ENCODE measurements at regions not wholly inside any gene's neighbourhood (a gene's known extent, or its start where the extent isn't known, plus 50 kb on each side); places are given as distances from the start of the nearest gene placed in this dataset.
"Not testable (repeated sequence)": the region's sequence is repeated elsewhere in the genome, so short reads cannot be mapped to it uniquely, and the experiment has no call there.

GRCh38 chr5:105872569-105873270, 1798.0 kb downstream of the EFNA5 start:
- no peak overlapping the region for H3K4me3 Mint-ChIP-seq
- DNase-seq (ENCODE audit: low spot score in 2 of 2) (no peak), ATAC-seq (ENCODE audit: low read depth) (no peak)
- no peaks in the 10 kb centered on the region for H3K4me1 Mint-ChIP-seq
- no peak overlapping the region for H3K27ac Mint-ChIP-seq
- H3K27me3 Mint-ChIP-seq: no peaks in the 10 kb centered on the region
- peaks cover 1% of the 10 kb centered on the region for H3K9me3 Mint-ChIP-seq
- no peaks in the 10 kb centered on the region for H3K36me3 Mint-ChIP-seq

- no peak for ATAC-seq (ENCODE audit: low read depth)
- H3K4me3 Mint-ChIP-seq: no peak overlapping the region
- no peaks in the 10 kb centered on the region for H3K4me1 Mint-ChIP-seq
- no peaks in the 10 kb centered on the region for H3K27me3 Mint-ChIP-seq
- no peak for DNase-seq (ENCODE audit: low spot score in 2 of 2)
- H3K36me3 Mint-ChIP-seq: no peaks in the 10 kb centered on the region
- H3K9me3 Mint-ChIP-seq: peaks cover 6% of the 10 kb centered on the region
- no peak overlapping the region for H3K27ac Mint-ChIP-seq
Measured at GRCh38 chr5:105868038-105868780, 1802.5 kb downstream of the EFNA5 start.

DNA sequence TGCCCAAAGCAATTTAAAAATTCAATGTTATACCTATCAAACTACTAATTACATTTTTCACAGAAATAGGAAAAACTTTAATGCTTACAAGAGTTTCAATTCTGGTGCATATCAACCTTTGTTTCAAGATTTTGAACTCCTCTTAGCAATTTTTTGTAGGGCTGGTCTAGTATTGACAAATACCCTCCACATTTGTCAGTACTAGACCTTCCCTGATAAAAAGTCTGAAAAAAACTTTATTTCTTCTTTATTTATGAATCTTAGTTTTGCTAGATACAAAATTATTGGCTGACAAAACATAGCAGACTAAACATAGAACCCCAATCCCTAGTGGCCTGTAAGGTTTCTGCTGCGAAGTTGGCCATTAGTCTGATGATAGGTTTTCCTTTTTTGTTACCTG, 1804.9 kb downstream of the EFNA5 start:
- ATAC-seq (ENCODE audit: low read depth): no peak
- no peak overlapping the region for H3K4me3 Mint-ChIP-seq

GRCh38 chr5:105859350-105859749, 1811.4 kb downstream of the EFNA5 start:
- not testable (repeated sequence) for H3K4me1 Mint-ChIP-seq; H3K36me3 Mint-ChIP-seq; ATAC-seq (ENCODE audit: low read depth); DNase-seq (ENCODE audit: low spot score in 2 of 2); H3K9me3 Mint-ChIP-seq; H3K4me3 Mint-ChIP-seq; H3K27me3 Mint-ChIP-seq; H3K27ac Mint-ChIP-seq

More for the DNA sequence above, 1804.9 kb downstream of the EFNA5 start:
- DNase-seq (ENCODE audit: low spot score in 2 of 2): no peak
- no peaks in the 10 kb centered on the region for H3K36me3 Mint-ChIP-seq
- H3K4me1 Mint-ChIP-seq: no peaks in the 10 kb centered on the region
- no peak overlapping the region for H3K27ac Mint-ChIP-seq
- no peaks in the 10 kb centered on the region for H3K27me3 Mint-ChIP-seq
- H3K9me3 Mint-ChIP-seq: peaks cover 6% of the 10 kb centered on the region

DNA sequence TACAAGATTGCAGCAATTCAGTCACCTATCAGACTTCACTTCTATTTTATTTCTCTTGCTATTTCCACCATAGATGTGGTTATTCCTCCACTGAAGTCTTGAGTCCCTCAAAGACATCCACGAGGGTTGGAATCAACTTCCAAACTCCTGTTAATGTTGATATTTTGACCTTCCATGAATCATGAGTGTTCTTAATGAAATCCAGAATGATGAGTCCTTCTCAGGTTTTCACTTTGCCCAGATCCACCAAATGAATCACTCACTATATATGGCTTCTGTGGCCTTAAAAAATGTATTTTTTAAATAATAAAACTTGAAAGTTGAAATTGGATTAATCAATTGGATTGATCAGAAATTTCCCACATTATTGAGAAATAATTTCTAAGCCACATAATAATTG, 1821.0 kb downstream of the EFNA5 start:
- no peak overlapping the region for H3K27ac Mint-ChIP-seq
- no peaks in the 10 kb centered on the region for H3K4me1 Mint-ChIP-seq
- no peaks in the 10 kb centered on the region for H3K27me3 Mint-ChIP-seq
- DNase-seq (ENCODE audit: low spot score in 2 of 2) (no peak), ATAC-seq (ENCODE audit: low read depth) (no peak)
- no peaks in the 10 kb centered on the region for H3K36me3 Mint-ChIP-seq
- H3K4me3 Mint-ChIP-seq: no peak overlapping the region
- peaks cover 3% of the 10 kb centered on the region for H3K9me3 Mint-ChIP-seq

DNA sequence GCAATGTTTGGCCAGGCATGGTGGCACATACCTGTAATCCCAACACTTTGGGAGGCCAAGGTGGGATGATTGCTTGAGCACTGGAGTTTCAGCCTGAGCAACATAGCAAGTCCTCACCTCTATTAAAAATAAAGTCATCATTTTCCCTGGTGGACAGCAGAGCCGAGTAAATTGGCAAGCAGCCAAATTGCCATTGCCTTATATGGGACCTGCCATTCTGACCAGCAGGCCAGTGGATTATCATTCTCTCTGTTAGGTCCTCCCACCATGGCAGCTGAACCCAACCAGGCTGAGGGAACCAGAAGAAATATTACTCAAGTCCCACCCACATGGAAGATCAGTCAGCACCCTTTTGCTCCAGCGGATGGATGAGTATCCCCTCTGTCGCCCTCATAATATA, 1829.9 kb downstream of the EFNA5 start:
- Mint-ChIP-seq H3K4me3 (no peak overlapping the region), H3K9me3 (peaks cover 8% of the 10 kb centered on the region), H3K4me1 (no peaks in the 10 kb centered on the region), H3K36me3 (no peaks in the 10 kb centered on the region), H3K27ac (no peak overlapping the region), H3K27me3 (no peaks in the 10 kb centered on the region)
- DNase-seq (ENCODE audit: low spot score in 2 of 2): no peak
- ATAC-seq (ENCODE audit: low read depth): no peak

DNA sequence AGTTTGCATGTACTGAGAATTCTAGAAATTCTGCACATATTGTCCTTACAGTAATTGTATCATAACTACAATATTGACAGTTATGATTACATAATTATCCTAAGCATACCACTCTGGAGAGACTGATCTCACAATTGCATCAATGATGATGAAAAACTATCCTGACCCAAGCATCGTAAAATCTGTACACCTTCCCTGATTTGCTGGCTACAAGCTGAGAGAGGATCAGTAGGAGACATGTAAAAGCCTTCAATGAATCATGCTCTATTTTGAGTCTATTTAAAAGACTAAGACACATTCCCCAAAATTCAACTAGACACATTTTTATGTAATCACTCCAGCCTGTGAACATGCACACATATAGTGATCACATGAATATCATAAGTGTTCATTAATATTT, 1833.8 kb downstream of the EFNA5 start:
- Mint-ChIP-seq H3K36me3 (no peaks in the 10 kb centered on the region), H3K4me1 (no peaks in the 10 kb centered on the region), H3K27me3 (no peaks in the 10 kb centered on the region), H3K4me3 (no peak overlapping the region), H3K9me3 (peaks cover 8% of the 10 kb centered on the region), H3K27ac (no peak overlapping the region)
- ATAC-seq (ENCODE audit: low read depth): no peak
- no peak for DNase-seq (ENCODE audit: low spot score in 2 of 2)

DNA sequence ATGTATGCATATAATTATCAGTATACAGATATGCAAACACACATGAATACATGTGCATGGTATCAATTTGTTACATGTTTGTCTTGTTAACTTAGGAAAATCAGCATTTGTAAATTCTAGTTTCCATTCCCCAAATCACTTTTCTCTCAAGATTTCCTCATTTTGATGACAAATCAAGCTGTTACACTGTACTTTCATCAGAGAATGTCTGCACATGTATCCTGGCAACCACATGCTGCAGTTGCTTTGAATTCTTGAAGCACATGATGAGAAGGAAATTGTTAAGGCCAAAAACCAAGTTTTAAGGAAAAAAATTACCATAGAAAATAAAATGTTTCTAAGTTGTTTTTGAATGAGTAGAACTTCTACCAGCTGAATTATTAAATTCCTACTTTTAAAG, 1834.5 kb downstream of the EFNA5 start:
- Mint-ChIP-seq H3K36me3 (no peaks in the 10 kb centered on the region), H3K9me3 (peaks cover 8% of the 10 kb centered on the region), H3K4me3 (no peak overlapping the region), H3K27me3 (no peaks in the 10 kb centered on the region), H3K27ac (no peak overlapping the region), H3K4me1 (no peaks in the 10 kb centered on the region)
- ATAC-seq (ENCODE audit: low read depth) (no peak), DNase-seq (ENCODE audit: low spot score in 2 of 2) (no peak)

DNA sequence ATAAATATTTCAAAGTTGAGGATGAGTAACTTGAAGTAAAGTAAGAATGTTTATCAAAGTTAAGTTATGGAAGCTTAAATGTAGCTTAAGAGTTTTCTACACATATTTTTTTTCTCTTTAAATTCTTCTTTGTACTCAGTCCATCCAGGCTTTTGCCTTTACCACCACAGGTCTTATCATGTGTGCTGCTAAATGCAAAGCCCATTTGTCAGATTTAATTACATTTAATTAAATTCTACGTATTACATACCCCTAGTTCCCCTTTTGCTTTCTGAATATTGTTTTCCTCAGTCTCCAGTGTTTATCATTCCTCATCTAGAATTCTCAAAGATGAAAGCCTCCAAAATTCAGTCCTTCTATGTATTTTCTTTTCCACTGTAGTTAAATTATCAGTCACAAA, 1841.9 kb downstream of the EFNA5 start:
- H3K36me3 Mint-ChIP-seq: no peaks in the 10 kb centered on the region
- DNase-seq (ENCODE audit: low spot score in 2 of 2) (no peak), ATAC-seq (ENCODE audit: low read depth) (no peak)
- no peaks in the 10 kb centered on the region for H3K27me3 Mint-ChIP-seq
- H3K9me3 Mint-ChIP-seq: peaks cover 2% of the 10 kb centered on the region
- H3K4me1 Mint-ChIP-seq: no peaks in the 10 kb centered on the region
- H3K4me3 Mint-ChIP-seq: no peak overlapping the region
- no peak overlapping the region for H3K27ac Mint-ChIP-seq

- Mint-ChIP-seq H3K9me3 (peaks cover 3% of the 10 kb centered on the region), H3K4me1 (no peaks in the 10 kb centered on the region), H3K27me3 (no peaks in the 10 kb centered on the region), H3K27ac (no peak overlapping the region), H3K4me3 (no peak overlapping the region), H3K36me3 (no peaks in the 10 kb centered on the region)
- DNase-seq (ENCODE audit: low spot score in 2 of 2) (no peak), ATAC-seq (ENCODE audit: low read depth) (no peak)
Measured at GRCh38 chr5:105821800-105822199, 1848.9 kb downstream of the EFNA5 start.

DNA sequence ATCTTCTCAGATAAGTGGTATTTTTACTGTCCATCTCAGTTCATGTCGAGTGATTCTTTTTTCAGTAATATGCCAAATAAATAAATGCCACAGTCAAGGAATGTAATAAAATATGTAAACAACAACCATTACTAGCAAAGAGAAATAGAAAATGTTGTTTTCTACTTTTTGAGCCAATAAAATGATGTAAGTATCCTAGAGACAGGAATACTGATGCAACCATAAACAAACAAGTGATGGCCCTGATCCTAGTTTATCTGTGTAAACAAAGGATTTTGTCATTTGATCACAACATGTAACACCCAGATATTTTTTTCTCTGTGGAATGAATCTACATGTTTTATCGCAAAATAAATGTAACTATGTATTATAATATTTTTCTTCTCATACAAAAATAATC, 1852.8 kb downstream of the EFNA5 start:
- no peak overlapping the region for H3K4me3 Mint-ChIP-seq
- H3K4me1 Mint-ChIP-seq: no peaks in the 10 kb centered on the region
- H3K9me3 Mint-ChIP-seq: peaks cover 4% of the 10 kb centered on the region
- H3K27ac Mint-ChIP-seq: no peak overlapping the region
- DNase-seq (ENCODE audit: low spot score in 2 of 2) (no peak), ATAC-seq (ENCODE audit: low read depth) (no peak)
- H3K27me3 Mint-ChIP-seq: no peaks in the 10 kb centered on the region
- H3K36me3 Mint-ChIP-seq: no peaks in the 10 kb centered on the region

DNA sequence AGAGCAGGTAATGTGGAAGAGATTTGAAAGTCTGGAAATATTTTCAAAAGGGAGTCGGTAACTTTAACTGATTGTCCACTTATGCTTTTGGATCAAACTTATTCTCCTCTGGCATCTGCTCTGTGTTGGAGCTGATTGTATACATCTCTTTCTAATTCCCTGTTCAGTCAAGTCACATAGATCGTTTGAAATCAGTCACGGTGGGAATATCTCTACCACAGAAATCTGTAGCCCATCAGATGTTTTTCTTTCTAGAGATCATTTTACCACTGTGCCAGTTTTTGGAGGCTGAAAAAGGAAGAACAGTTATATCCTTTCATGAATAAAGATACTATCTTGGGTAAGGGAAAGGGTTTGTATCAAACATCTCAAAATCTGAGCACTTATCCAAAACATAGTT, 1853.3 kb downstream of the EFNA5 start:
- ATAC-seq (ENCODE audit: low read depth): no peak
- Mint-ChIP-seq H3K4me1 (no peaks in the 10 kb centered on the region), H3K9me3 (peaks cover 4% of the 10 kb centered on the region), H3K36me3 (no peaks in the 10 kb centered on the region), H3K27me3 (no peaks in the 10 kb centered on the region), H3K27ac (no peak overlapping the region), H3K4me3 (no peak overlapping the region)
- DNase-seq (ENCODE audit: low spot score in 2 of 2): no peak

DNA sequence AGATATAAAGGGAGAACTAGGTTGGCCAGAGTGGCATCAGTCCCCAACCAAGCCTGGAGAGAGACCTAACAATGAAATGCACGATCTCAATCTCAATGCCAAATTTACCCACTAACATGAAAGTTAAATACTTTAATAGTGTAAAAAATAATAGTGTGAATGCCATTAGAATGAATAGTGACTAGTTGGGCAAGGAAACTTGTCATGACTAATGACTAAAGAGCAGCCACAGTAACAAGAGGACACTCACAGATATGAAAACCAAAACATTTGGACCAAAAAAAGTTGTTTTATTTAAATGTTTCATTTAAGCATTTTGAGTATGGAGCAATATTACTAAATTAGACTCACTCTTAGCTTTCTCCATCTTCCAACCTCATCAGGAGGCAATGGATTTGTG, 1853.8 kb downstream of the EFNA5 start:
- ATAC-seq (ENCODE audit: low read depth) (no peak), DNase-seq (ENCODE audit: low spot score in 2 of 2) (no peak)
- no peak overlapping the region for H3K4me3 Mint-ChIP-seq
- H3K9me3 Mint-ChIP-seq: peaks cover 4% of the 10 kb centered on the region
- H3K4me1 Mint-ChIP-seq: no peaks in the 10 kb centered on the region
- no peaks in the 10 kb centered on the region for H3K27me3 Mint-ChIP-seq
- H3K27ac Mint-ChIP-seq: no peak overlapping the region
- H3K36me3 Mint-ChIP-seq: no peaks in the 10 kb centered on the region

DNA sequence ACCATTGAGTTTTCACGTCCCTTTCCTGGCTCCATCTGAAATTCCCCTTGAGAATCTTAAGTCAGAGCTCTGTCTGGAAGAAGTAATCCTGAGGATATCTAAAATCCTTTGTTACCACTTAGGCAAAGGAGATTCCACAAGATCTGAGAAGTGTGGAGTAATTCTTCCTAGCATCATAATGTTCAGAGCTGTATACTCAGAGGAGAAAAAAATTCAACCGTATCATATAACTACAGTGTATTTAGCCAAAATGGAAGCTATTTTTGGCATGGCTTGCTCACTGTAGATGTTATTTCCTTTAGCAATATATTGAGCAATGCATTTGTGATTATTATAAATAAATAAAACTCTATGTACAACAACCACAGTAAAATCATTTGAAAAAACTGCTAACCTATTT, 1858.4 kb downstream of the EFNA5 start:
- no peak for DNase-seq (ENCODE audit: low spot score in 2 of 2)
- H3K27ac Mint-ChIP-seq: no peak overlapping the region

DNA sequence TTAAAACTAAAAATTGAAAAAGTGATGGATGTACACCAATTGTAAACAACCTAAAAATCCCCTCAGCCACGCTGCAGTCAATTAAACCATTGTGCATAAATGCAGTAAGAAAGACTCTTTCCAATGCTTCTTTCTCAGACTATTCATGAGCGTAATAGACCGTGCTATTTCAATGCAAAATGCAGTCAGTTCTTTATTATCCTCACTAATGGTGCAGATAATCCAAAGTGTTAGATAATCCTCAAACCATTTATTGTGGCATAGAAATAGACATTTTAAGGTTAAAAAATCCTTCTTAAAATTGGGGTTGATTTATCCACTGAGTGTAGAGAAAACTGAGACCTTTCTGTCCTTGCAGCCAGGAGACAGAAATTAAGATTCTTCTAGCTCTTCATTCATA, 1862.8 kb downstream of the EFNA5 start:
- Mint-ChIP-seq H3K27me3 (no peaks in the 10 kb centered on the region), H3K9me3 (peaks cover 10% of the 10 kb centered on the region)
- DNase-seq (ENCODE audit: low spot score in 2 of 2): no peak

More for the DNA sequence above, 1858.4 kb downstream of the EFNA5 start:
- no peaks in the 10 kb centered on the region for H3K4me1 Mint-ChIP-seq
- H3K36me3 Mint-ChIP-seq: no peaks in the 10 kb centered on the region
- H3K27me3 Mint-ChIP-seq: no peaks in the 10 kb centered on the region
- H3K9me3 Mint-ChIP-seq: peaks cover 5% of the 10 kb centered on the region
- no peak for ATAC-seq (ENCODE audit: low read depth)
- no peak overlapping the region for H3K4me3 Mint-ChIP-seq

More for the DNA sequence above, 1862.8 kb downstream of the EFNA5 start:
- Mint-ChIP-seq H3K4me3 (no peak overlapping the region), H3K27ac (no peak overlapping the region), H3K36me3 (no peaks in the 10 kb centered on the region), H3K4me1 (no peaks in the 10 kb centered on the region)
- no peak for ATAC-seq (ENCODE audit: low read depth)
